Esophagus squamous epithelium (tissue), 4 donors: ENCODE measurements at regions not wholly inside any gene's neighbourhood (a gene's known extent, or its start where the extent isn't known, plus 50 kb on each side); places are given as distances from the start of the nearest gene placed in this dataset.

ENCODE experiments used
- POLR2A ChIP-seq, 4 donors: fragments of 450-650 bp; IDR thresholded peaks; one replicate each; pipeline ENCODE4 v1.6.1; 2017; ENCODE audit warnings: antibody characterized with exemption in 4 of 4, mild to moderate bottlenecking in 4 of 4, moderate library complexity in 3 of 4
- TF ChIP-seq, protein P1 (sequence below), 6 experiments: fragments of 450-650 bp in 4 of 6; fragments of 200-600 bp in 2 of 6; sonication (generic) in 2 of 6; IDR thresholded peaks; one replicate each; pipeline ENCODE4 v1.5.1; 2016 to 2019; ENCODE audit warnings: antibody characterized with exemption in 6 of 6, mild to moderate bottlenecking in 4 of 6, moderate library complexity in 4 of 6

DNA sequence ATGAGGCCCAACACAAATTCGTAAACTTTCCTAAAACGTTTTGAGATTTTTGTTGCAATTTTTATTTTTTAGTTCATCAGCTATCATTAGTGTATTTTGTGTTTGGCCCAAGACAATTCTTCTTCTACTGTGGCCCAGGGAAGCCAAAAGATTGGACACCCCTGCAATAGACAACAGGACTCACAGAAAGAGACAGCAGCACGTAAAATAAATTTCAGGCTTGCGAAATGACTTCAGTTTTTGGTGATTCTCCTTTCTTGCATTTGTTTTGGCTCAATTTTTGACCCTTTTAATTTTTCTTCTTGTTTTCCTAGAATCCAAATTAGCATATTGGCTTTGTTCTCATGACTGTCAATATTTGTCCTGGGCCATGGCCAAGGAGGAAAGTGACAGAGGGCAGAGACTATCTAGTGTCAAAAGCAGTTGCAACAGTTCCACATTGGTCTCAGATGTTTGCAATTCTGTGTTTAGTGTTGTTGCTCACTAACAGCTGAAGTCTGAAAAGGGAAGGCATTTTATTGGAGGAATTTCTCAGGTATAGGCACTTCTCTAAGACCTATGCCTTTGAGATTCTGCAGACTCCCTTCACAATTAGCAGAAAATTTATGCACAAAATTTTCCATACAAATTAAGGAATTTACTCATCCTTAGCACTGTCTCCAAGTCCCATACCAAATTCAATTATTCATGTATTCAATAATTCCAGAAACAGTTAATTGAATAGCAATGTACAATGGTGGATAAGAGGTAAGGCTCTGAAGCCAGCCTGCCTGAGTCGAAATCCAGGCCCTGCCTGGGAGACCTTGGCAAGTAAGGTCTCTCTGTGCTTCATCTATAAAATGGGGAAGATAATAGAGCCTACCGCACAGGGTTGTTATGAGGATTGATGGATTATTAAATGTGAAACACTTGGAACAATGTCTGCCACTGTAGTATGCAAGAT lies 160.9 kb upstream of the IVNS1ABP start:
- TF ChIP-seq, protein P1, sequence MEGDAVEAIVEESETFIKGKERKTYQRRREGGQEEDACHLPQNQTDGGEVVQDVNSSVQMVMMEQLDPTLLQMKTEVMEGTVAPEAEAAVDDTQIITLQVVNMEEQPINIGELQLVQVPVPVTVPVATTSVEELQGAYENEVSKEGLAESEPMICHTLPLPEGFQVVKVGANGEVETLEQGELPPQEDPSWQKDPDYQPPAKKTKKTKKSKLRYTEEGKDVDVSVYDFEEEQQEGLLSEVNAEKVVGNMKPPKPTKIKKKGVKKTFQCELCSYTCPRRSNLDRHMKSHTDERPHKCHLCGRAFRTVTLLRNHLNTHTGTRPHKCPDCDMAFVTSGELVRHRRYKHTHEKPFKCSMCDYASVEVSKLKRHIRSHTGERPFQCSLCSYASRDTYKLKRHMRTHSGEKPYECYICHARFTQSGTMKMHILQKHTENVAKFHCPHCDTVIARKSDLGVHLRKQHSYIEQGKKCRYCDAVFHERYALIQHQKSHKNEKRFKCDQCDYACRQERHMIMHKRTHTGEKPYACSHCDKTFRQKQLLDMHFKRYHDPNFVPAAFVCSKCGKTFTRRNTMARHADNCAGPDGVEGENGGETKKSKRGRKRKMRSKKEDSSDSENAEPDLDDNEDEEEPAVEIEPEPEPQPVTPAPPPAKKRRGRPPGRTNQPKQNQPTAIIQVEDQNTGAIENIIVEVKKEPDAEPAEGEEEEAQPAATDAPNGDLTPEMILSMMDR (IDR thresholded peaks at IDR 0.05), result no peak
- TF ChIP-seq POLR2A (IDR thresholded peaks at IDR 0.05), result no peak
